Putamen (tissue), 1 donor: ENCODE measurements at regions not wholly inside any gene's neighbourhood (a gene's known extent, or its start where the extent isn't known, plus 50 kb on each side); places are given as distances from the start of the nearest gene placed in this dataset.

Source experiments
- DNase-seq: peaks from one replicate; pipeline ENCODE4 v3.0.0-alpha.2; 2016; ENCODE audit warnings: low spot score

GRCh38 chrX:100512471-100512870 is 72.3 kb upstream of the TNMD start:
- DNase-seq, result peak; percentile 0

- DNase-seq, result no peak
These were observed 84.7 kb upstream of the PCDH19 start for GRCh38 chrX:100494646-100495370.

GRCh38 chrX:100491174-100491573 is 81.1 kb upstream of the PCDH19 start:
- no peak for DNase-seq

- DNase-seq, result no peak
These were observed 77.7 kb upstream of the PCDH19 start for GRCh38 chrX:100487795-100488194.

GRCh38 chrX:100484971-100485370 is 74.9 kb upstream of the PCDH19 start:
- DNase-seq, result no peak

- DNase-seq, result peak; percentile 61
These were observed 69.3 kb upstream of the PCDH19 start for GRCh38 chrX:100479329-100479728.

- no peak for DNase-seq
These were observed 68.7 kb upstream of the PCDH19 start for GRCh38 chrX:100478714-100479306.

- DNase-seq, result no peak
These were observed 67.9 kb upstream of the PCDH19 start for GRCh38 chrX:100477958-100478357.

- DNase-seq, result no peak
These were observed 67.4 kb upstream of the PCDH19 start for GRCh38 chrX:100477467-100477866.
